Endothelial cell of umbilical vein (primary cell): ENCODE measurements at regions not wholly inside any gene's neighbourhood (a gene's known extent, or its start where the extent isn't known, plus 50 kb on each side); places are given as distances from the start of the nearest gene placed in this dataset.

Source experiments
- BruUV-seq: library from RNA; stranded (reverse); fragments of 400-500 nt; replicated peaks from 2 replicates; lab custom pipeline; 2021; lab: Mats Ljungman, UMichigan
- CTCF ChIA-PET: fragments of 300-600, 350-600 bp; sonication (Branson Sonifier 250); formaldehyde crosslinking; loops from one replicate; lab custom pipeline; 2021; ENCODE audit warnings: antibody characterized with exemption, inconsistent platforms; lab: Charles Lee
- POLR2A ChIA-PET: fragments of 300-600, 350-600 bp; sonication (Branson Sonifier 250); formaldehyde crosslinking; loops from one replicate; lab custom pipeline; 2021; ENCODE audit warnings: antibody characterized with exemption, inconsistent platforms; lab: Charles Lee
- DNase-seq: peaks from one replicate; pipeline ENCODE4 v3.0.0-alpha.2; 2011; ENCODE audit warnings: low read depth, low spot score
- FAIRE-seq: peaks from 2 replicates; lab custom pipeline; 2011; peaks lifted over from hg19 to GRCh38; lab: Jason Lieb, UNC
- H2AFZ ChIP-seq: 2 replicates; pipeline ENCODE4 v1.6.0; 2012; ENCODE audit warnings: low read depth, low read length, control low read depth, inconsistent platforms
- H3K27ac ChIP-seq: 2 replicates; pipeline ENCODE4 v1.5.1; 2011; ENCODE audit warnings: low read depth, mild to moderate bottlenecking, control low read depth, low read length, moderate library complexity; ENCODE audit not compliant: insufficient read depth
- H3K27me3 ChIP-seq, 2 experiments: 2 replicates each; pipeline versions ENCODE4 v1.6.0 to v1.6.1; 2011; ENCODE audit warnings: low read length in 2 of 2, mixed read lengths in 1 of 2; ENCODE audit not compliant: control insufficient read depth in 2 of 2, insufficient read depth in 2 of 2
- H3K36me3 ChIP-seq, 2 experiments: 2 replicates in 1 of 2; 3 replicates in 1 of 2; pipeline ENCODE4 v1.5.1; 2011; ENCODE audit warnings: low read length in 2 of 2, mild to moderate bottlenecking in 1 of 2, moderate library complexity in 1 of 2; ENCODE audit not compliant: control insufficient read depth in 2 of 2, insufficient read depth in 2 of 2; ENCODE audit errors: extremely low read depth in 1 of 2
- H3K4me1 ChIP-seq: 3 replicates; pipeline ENCODE4 v1.5.1; 2011; ENCODE audit warnings: mild to moderate bottlenecking, low read length; ENCODE audit not compliant: control insufficient read depth, insufficient read depth; ENCODE audit errors: extremely low read depth
- H3K4me2 ChIP-seq: 2 replicates; pipeline ENCODE4 v1.6.1; 2011; ENCODE audit warnings: low read length, control low read depth, mixed read lengths; ENCODE audit not compliant: insufficient read depth
- H3K4me3 ChIP-seq, 3 experiments: fragments of 200-600 bp in 1 of 3; sonication (generic), shearing (Covaris generic) in 1 of 3; replicated peaks in 1 of 3; 2 replicates each; pipeline ENCODE4 v1.5.1; 2011 to 2016; ENCODE audit warnings: control low read depth in 3 of 3, low read length in 3 of 3, mild to moderate bottlenecking in 2 of 3, inconsistent platforms in 1 of 3, low read depth in 1 of 3, moderate library complexity in 1 of 3; ENCODE audit not compliant: insufficient read depth in 1 of 3
- H3K79me2 ChIP-seq: 2 replicates; pipeline ENCODE4 v1.6.0; 2012; ENCODE audit warnings: low read length, inconsistent platforms; ENCODE audit not compliant: control insufficient read depth, insufficient read depth
- H3K9ac ChIP-seq: replicated peaks from 2 replicates; pipeline ENCODE3; 2011; ENCODE audit warnings: low read length, control low read depth; ENCODE audit not compliant: insufficient read depth; ENCODE audit errors: extremely low read depth
- H3K9me1 ChIP-seq: replicated peaks from 3 replicates; pipeline ENCODE4 v1.6.0; 2011; ENCODE audit warnings: mild to moderate bottlenecking, low read length; ENCODE audit not compliant: control insufficient read depth, insufficient read depth; ENCODE audit errors: extremely low read depth
- H3K9me3 ChIP-seq: replicated peaks from 2 replicates; pipeline ENCODE4 v1.5.1; 2012; ENCODE audit warnings: low read length, inconsistent platforms; ENCODE audit not compliant: control insufficient read depth, insufficient read depth
- H4K20me1 ChIP-seq: replicated peaks from 2 replicates; pipeline ENCODE3; 2011; ENCODE audit warnings: mild to moderate bottlenecking, low read length; ENCODE audit not compliant: control insufficient read depth, insufficient read depth; ENCODE audit errors: extremely low read depth
- CTCF ChIP-seq, 2 donors: IDR thresholded peaks; 1 replicate in 1 of 2; 2 replicates in 1 of 2; pipeline ENCODE4 v1.5.1; 2011; ENCODE audit warnings: low read length in 2 of 2, mild to moderate bottlenecking in 2 of 2, moderate library complexity in 2 of 2, control low read depth in 1 of 2, inconsistent platforms in 1 of 2, low read depth in 1 of 2; ENCODE audit not compliant: insufficient read depth in 1 of 2; ENCODE audit errors: extremely low read depth in 1 of 2
- EZH2 ChIP-seq: IDR thresholded peaks from 2 replicates; pipeline ENCODE4 v1.6.1; 2012; ENCODE audit warnings: borderline replicate concordance, low read depth, mild to moderate bottlenecking, moderate library complexity, low read length, inconsistent platforms; ENCODE audit not compliant: severe bottlenecking
- FOS ChIP-seq: IDR thresholded peaks from 2 replicates; pipeline ENCODE4 v1.6.1; 2011; ENCODE audit warnings: mild to moderate bottlenecking, low read length, moderate library complexity, borderline replicate concordance; ENCODE audit not compliant: insufficient read depth
- GATA2 ChIP-seq: IDR thresholded peaks from 2 replicates; pipeline ENCODE4 v1.7.0; 2011; ENCODE audit warnings: low read depth, mild to moderate bottlenecking, moderate library complexity, mixed read lengths, low read length; ENCODE audit not compliant: insufficient read length, insufficient read depth
- JUN ChIP-seq: IDR thresholded peaks from 2 replicates; pipeline ENCODE4 v1.6.1; 2011; ENCODE audit warnings: borderline replicate concordance, low read depth; ENCODE audit not compliant: insufficient read length, insufficient read depth
- MAX ChIP-seq: IDR thresholded peaks from 2 replicates; pipeline ENCODE4 v1.6.1; 2011; ENCODE audit not compliant: insufficient read depth, insufficient read length
- MYC ChIP-seq: IDR thresholded peaks from one replicate; pipeline ENCODE4 v1.6.1; 2011; ENCODE audit warnings: mild to moderate bottlenecking, low read depth, low read length
- POLR2A ChIP-seq: IDR thresholded peaks from 2 replicates; pipeline ENCODE4 v1.6.1; 2012; ENCODE audit warnings: low read depth, mild to moderate bottlenecking, control low read depth, low read length
- POLR2AphosphoS5 ChIP-seq: IDR thresholded peaks from 2 replicates; pipeline ENCODE4 v1.6.1; 2012; ENCODE audit warnings: low read depth, mild to moderate bottlenecking, control low read depth, low read length, moderate library complexity; ENCODE audit not compliant: insufficient read depth
- dilution Hi-C: fragments of 300-500 bp; cut with MboI; formaldehyde crosslinking; loops from one replicate; pipeline ENCODE4 v1.15.0; 2019; ENCODE audit warnings: low sequenced_read_pairs; ENCODE audit not compliant: extremely low pct_ligation_motif_present
- intact Hi-C: fragments of 100-400 bp; cut with micrococcal nuclease; formaldehyde crosslinking; loops from one replicate; pipeline ENCODE4 v1.10.0; 2022

DNA sequence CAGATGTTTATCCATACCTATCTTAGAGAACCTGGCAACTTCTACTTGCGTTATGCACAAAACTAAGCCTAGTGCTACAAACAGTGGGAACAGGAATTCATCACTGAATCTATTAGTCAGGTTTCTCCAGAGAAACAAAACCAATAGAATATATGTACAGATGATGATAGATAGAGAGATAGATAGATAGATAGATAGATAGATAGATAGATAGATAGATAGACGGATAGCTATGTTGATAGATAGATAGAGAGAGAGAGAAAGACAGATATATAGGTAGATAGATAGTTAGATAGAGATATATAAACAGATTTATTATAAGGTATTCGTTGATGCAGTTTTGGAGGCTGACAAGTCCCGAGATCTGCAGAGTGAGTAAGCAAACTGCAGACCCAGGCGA, 495.6 kb downstream of the TMEM114 start:
- FAIRE-seq (no peak), DNase-seq (no peak)
- Histone ChIP-seq H3K27ac (no peak overlapping the region), H4K20me1 (no peaks in the 10 kb centered on the region), H3K27me3 (no peaks in the 10 kb centered on the region), H3K9me3 (peaks cover 1% of the 10 kb centered on the region), H3K79me2 (no peaks in the 10 kb centered on the region), H3K4me1 (no peaks in the 10 kb centered on the region), H3K4me3 (no peak overlapping the region), H3K36me3 (no peaks in the 10 kb centered on the region), H3K4me2 (no peak overlapping the region), H3K9ac (no peak overlapping the region), H3K9me1 (no peaks in the 10 kb centered on the region), H2AFZ (no peak overlapping the region)
- intact Hi-C loops, result no loop called here
- POLR2A ChIA-PET, result no interaction called here
- CTCF ChIA-PET, result no interaction called here
- no peak for TF ChIP-seq MYC
- dilution Hi-C loops, result no loop called here
- BruUV-seq, result no TSS peak

DNA sequence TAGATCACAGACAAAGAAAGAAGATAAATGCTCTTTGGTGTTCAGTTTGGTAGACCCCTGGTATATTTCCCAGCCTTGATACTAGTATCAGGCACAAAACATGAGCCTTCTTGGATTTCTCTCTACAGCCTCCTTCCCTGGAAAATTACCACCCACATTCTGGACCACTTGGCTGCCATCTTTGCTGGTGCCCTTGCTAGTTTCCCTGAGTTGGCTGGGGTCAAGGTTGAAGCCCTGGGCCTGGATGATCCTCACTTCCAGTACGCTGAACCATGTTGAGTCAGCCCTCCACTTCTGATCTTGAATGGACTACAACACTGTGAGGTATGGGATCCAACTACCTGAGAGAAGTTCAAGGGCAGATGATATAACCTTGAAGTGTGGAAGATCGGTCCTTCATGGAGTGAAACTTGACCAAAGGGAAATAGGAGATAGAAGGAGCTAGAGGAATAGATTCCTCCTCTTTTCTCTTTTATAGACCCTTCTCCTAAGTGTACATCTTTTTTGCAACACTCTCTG, 501.4 kb downstream of the TMEM114 start:
- H3K4me1 ChIP-seq, result no peaks in the 10 kb centered on the region
- H3K9ac ChIP-seq, result no peak overlapping the region
- peaks cover 4% of the 10 kb centered on the region for H3K9me3 ChIP-seq
- intact Hi-C loops, result no loop called here
- H4K20me1 ChIP-seq, result no peaks in the 10 kb centered on the region
- H3K4me2 ChIP-seq, result no peak overlapping the region
- ChIA-PET CTCF (no interaction called here), POLR2A (no interaction called here)
- H2AFZ ChIP-seq, result no peak overlapping the region
- H3K27ac ChIP-seq, result no peak overlapping the region
- H3K79me2 ChIP-seq, result no peaks in the 10 kb centered on the region
- no peaks in the 10 kb centered on the region for H3K9me1 ChIP-seq
- FAIRE-seq (no peak), DNase-seq (no peak)
- no TSS peak for BruUV-seq
- dilution Hi-C loops, result no loop called here
- no peak for TF ChIP-seq POLR2AphosphoS5
- no peak for TF ChIP-seq GATA2
- TF ChIP-seq MYC, result no peak
- no peak for TF ChIP-seq MAX
- TF ChIP-seq POLR2A, result no peak
- no peak for TF ChIP-seq CTCF (IDR thresholded peaks at IDR 0.05; ENCODE audit: extremely low read depth in 1 of 2, insufficient read depth in 1 of 2, low read depth in 1 of 2, low read length in 2 of 2)
- no peak for TF ChIP-seq EZH2
- TF ChIP-seq JUN, result no peak
- no peak for TF ChIP-seq FOS
- H3K27me3 ChIP-seq, result no peaks in the 10 kb centered on the region
- no peaks in the 10 kb centered on the region for H3K36me3 ChIP-seq
- H3K4me3 ChIP-seq, result no peak overlapping the region
